Uterus (tissue), 3 donors: ENCODE measurements at regions not wholly inside any gene's neighbourhood (a gene's known extent, or its start where the extent isn't known, plus 50 kb on each side); places are given as distances from the start of the nearest gene placed in this dataset.

Source experiments
- DNase-seq, 2 donors: peaks; one replicate each; pipeline ENCODE4 v3.0.0-alpha.2; 2019 to 2020
- H3K27ac ChIP-seq, 2 donors: fragments of 200-600 bp; sonication (generic); 1 replicate in 1 of 2; 2 replicates in 1 of 2; pipeline ENCODE4 v1.5.1; 2016 to 2018
- H3K27me3 ChIP-seq, 2 donors: fragments of 200-600 bp; sonication (generic); one replicate each; pipeline ENCODE4 v1.5.1; 2018 to 2019; ENCODE audit warnings: control low read depth in 1 of 2
- H3K36me3 ChIP-seq, 2 donors: fragments of 200-600 bp; sonication (generic); one replicate each; pipeline ENCODE4 v1.5.1; 2019; ENCODE audit warnings: control low read depth in 1 of 2
- H3K4me1 ChIP-seq, 2 donors: fragments of 200-600 bp; sonication (generic); one replicate each; pipeline ENCODE4 v1.5.1; 2018 to 2019; ENCODE audit warnings: control low read depth in 1 of 2
- H3K4me3 ChIP-seq, 2 donors: fragments of 200-600 bp; sonication (generic); 1 replicate in 1 of 2; 2 replicates in 1 of 2; pipeline ENCODE4 v1.5.1; 2018 to 2019; ENCODE audit warnings: mild to moderate bottlenecking in 1 of 2
- H3K9me3 ChIP-seq, 2 donors: fragments of 200-600 bp; sonication (generic); one replicate each; pipeline ENCODE4 v1.5.1; 2019; ENCODE audit warnings: control low read depth in 1 of 2
- POLR2A ChIP-seq, 2 donors: fragments of 450-650 bp; IDR thresholded peaks; one replicate each; pipeline ENCODE4 v1.6.1; 2016; ENCODE audit warnings: antibody characterized with exemption in 2 of 2, mild to moderate bottlenecking in 1 of 2, moderate library complexity in 1 of 2
- intact Hi-C: fragments of 100-400 bp; cut with DNase I; formaldehyde crosslinking; loops from one replicate; pipeline ENCODE4 v1.15.1; 2023; ENCODE audit warnings: low total_unique reads
- TF ChIP-seq, protein P1 (sequence below), 4 experiments: fragments of 200-600 bp in 2 of 4; fragments of 450-650 bp in 2 of 4; sonication (generic) in 2 of 4; IDR thresholded peaks; one replicate each; pipeline ENCODE4 v1.5.1; 2016 to 2019; ENCODE audit warnings: antibody characterized with exemption in 4 of 4, mild to moderate bottlenecking in 2 of 4, moderate library complexity in 1 of 4
- donor health status: DM: yes; HTN: yes; CAD: no.

DNA sequence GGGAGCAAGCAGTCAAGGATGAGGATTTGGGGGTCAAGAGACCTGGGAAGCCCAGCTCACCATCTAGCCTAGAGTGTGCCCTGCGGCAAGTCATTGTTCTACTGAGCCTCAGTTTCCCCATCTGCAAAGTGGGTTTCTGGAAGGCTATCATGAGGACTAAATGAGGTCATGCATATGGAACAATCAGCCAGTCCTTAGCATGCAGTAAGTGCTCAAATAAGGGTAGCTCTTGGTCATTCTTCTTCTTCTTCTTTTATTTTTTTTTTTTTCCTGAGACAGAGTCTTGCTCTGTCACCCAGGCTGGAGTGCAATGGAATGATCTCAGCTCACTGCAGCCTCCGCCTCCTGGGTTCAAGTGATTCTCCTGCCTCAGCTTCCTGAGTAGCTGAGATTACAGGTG is 99.9 kb upstream of the RUNX3 start:
- Histone ChIP-seq H3K27ac (no peak overlapping the region), H3K4me3 (no peak overlapping the region), H3K27me3 (no peaks in the 10 kb centered on the region), H3K36me3 (no peaks in the 10 kb centered on the region), H3K4me1 (no peaks in the 10 kb centered on the region), H3K9me3 (no peaks in the 10 kb centered on the region)
- no peak for DNase-seq
- intact Hi-C loops, result no loop called here
- TF ChIP-seq, protein P1, sequence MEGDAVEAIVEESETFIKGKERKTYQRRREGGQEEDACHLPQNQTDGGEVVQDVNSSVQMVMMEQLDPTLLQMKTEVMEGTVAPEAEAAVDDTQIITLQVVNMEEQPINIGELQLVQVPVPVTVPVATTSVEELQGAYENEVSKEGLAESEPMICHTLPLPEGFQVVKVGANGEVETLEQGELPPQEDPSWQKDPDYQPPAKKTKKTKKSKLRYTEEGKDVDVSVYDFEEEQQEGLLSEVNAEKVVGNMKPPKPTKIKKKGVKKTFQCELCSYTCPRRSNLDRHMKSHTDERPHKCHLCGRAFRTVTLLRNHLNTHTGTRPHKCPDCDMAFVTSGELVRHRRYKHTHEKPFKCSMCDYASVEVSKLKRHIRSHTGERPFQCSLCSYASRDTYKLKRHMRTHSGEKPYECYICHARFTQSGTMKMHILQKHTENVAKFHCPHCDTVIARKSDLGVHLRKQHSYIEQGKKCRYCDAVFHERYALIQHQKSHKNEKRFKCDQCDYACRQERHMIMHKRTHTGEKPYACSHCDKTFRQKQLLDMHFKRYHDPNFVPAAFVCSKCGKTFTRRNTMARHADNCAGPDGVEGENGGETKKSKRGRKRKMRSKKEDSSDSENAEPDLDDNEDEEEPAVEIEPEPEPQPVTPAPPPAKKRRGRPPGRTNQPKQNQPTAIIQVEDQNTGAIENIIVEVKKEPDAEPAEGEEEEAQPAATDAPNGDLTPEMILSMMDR (IDR thresholded peaks at IDR 0.05), result no peak

DNA sequence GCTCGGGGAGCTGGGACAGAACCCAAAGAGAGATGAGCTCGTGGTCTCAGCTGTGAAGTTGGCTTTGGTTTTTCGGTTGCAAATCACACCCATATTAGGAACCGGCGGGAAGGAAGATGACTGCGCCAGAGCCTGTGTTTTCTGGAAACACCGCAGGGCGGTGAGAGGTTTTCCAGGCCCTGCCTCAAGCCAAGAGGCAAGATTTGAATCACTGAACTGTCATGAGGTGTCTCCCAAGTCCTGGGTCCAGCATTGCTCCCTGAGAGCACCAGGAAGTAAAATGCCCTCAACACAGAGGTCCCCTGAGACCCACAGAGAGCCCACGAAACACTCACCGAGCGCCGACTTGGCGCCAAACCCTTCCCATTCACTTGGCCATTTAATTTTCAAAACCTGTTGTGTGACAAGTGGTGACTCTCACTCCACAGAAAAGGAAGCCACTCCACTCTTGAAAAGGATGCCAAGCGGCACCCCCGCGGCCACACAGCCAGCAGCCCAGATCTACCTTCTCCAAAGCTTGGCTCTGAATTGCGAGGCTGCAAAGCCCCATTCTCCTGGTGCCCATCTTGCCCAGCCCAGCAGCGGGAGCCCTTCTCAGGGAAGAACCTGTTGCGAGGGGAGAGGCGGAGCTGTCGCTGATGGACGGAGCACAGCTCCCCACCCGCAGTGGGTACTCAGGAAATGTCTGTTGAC is 99.0 kb upstream of the RUNX3 start:
- intact Hi-C loops, result no loop called here
- H3K27ac ChIP-seq, result no peak overlapping the region
- TF ChIP-seq, protein P1 (IDR thresholded peaks at IDR 0.05), result no peak
- no peak for TF ChIP-seq POLR2A (IDR thresholded peaks at IDR 0.05)

DNA sequence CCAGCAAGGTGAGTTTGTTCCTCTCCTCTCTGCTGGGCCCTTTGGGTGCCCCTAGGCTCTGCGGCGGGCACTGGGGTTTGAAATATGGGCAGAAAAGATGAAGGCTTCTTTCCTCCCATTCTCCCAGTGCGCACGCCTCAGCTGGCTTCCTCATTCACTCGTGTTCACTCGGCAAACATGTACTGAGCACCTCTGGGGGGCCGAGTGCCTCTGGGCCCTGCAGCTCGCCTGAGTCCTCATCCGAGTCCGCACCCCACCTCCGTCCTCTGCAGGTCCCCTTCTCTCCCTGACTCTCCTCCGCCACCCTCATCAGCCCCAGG is 98.5 kb upstream of the RUNX3 start:
- DNase-seq, result no peak
- H3K27ac ChIP-seq, result no peak overlapping the region
- no peaks in the 10 kb centered on the region for H3K4me1 ChIP-seq
- H3K36me3 ChIP-seq, result no peaks in the 10 kb centered on the region
- no peaks in the 10 kb centered on the region for H3K27me3 ChIP-seq
- intact Hi-C loops, result no loop called here
- TF ChIP-seq, protein P1 (IDR thresholded peaks at IDR 0.05), result no peak
- TF ChIP-seq POLR2A (IDR thresholded peaks at IDR 0.05), result no peak
- no peak overlapping the region for H3K4me3 ChIP-seq
- no peaks in the 10 kb centered on the region for H3K9me3 ChIP-seq

More for the DNA sequence above, 99.0 kb upstream of the RUNX3 start:
- Histone ChIP-seq H3K4me1 (no peaks in the 10 kb centered on the region), H3K4me3 (no peak overlapping the region), H3K36me3 (no peaks in the 10 kb centered on the region), H3K27me3 (no peaks in the 10 kb centered on the region), H3K9me3 (no peaks in the 10 kb centered on the region)
- no peak for DNase-seq

- no peak overlapping the region for H3K27ac ChIP-seq
- H3K27me3 ChIP-seq, result no peaks in the 10 kb centered on the region
- H3K36me3 ChIP-seq, result no peaks in the 10 kb centered on the region
- no peak overlapping the region for H3K4me3 ChIP-seq
- H3K9me3 ChIP-seq, result no peaks in the 10 kb centered on the region
- TF ChIP-seq, protein P1 (IDR thresholded peaks at IDR 0.05), result no peak
- H3K4me1 ChIP-seq, result no peaks in the 10 kb centered on the region
- intact Hi-C loops, result no loop called here
- DNase-seq, result no peak
These were observed 97.9 kb upstream of the RUNX3 start for GRCh38 chr1:25027822-25028586.

DNA sequence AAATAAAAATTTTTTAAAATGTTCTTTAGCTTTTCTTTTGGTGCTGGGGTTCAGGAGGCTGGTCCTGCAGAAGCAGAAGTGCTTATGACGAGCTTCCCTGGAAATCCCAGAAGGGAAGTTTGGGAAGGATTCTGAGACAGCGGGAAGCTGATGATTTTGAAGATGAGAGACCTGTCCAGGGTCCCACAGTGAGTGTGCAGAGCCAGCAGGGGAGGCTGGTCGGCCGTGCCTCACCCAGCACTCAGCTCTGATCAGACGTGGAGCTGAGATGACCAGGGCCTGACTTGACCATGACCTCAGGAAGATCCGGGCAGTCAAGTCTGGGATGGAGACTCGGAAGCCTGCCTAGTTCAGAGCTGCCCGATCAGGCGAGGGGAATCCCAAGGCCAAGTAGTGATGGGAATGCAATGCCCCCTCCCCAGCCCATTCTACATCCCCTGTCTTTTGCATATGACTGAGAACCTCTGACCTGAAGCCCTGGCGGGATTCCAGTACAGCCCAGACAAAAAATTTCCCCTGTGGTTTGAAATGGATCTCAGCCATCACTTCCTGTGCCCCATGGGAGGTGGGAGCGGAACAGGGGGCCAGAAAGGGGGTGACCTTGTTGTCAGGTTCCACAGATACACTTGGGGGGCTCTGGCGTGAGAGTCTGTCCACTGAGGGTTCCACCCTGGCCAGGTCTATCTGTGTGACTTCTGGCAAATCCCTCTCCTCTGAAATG is 96.8 kb upstream of the RUNX3 start:
- Histone ChIP-seq H3K36me3 (no peaks in the 10 kb centered on the region), H3K27ac (no peak overlapping the region), H3K4me3 (no peak overlapping the region), H3K4me1 (no peaks in the 10 kb centered on the region), H3K9me3 (no peaks in the 10 kb centered on the region), H3K27me3 (no peaks in the 10 kb centered on the region)
- TF ChIP-seq, protein P1 (IDR thresholded peaks at IDR 0.05), result no peak
- TF ChIP-seq POLR2A (IDR thresholded peaks at IDR 0.05), result no peak
- no peak for DNase-seq
- intact Hi-C loops, result no loop called here
